Uterus (tissue), 3 donors: ENCODE measurements at regions not wholly inside any gene's neighbourhood (a gene's known extent, or its start where the extent isn't known, plus 50 kb on each side); places are given as distances from the start of the nearest gene placed in this dataset.

Experiments
- DNase-seq, 2 donors: peaks; one replicate each; pipeline ENCODE4 v3.0.0-alpha.2; 2019 to 2020
- H3K27ac ChIP-seq, 2 donors: fragments of 200-600 bp; sonication (generic); 1 replicate in 1 of 2; 2 replicates in 1 of 2; pipeline ENCODE4 v1.5.1; 2016 to 2018
- H3K27me3 ChIP-seq, 2 donors: fragments of 200-600 bp; sonication (generic); one replicate each; pipeline ENCODE4 v1.5.1; 2018 to 2019; ENCODE audit warnings: control low read depth in 1 of 2
- H3K36me3 ChIP-seq, 2 donors: fragments of 200-600 bp; sonication (generic); one replicate each; pipeline ENCODE4 v1.5.1; 2019; ENCODE audit warnings: control low read depth in 1 of 2
- H3K4me1 ChIP-seq, 2 donors: fragments of 200-600 bp; sonication (generic); one replicate each; pipeline ENCODE4 v1.5.1; 2018 to 2019; ENCODE audit warnings: control low read depth in 1 of 2
- H3K4me3 ChIP-seq, 2 donors: fragments of 200-600 bp; sonication (generic); 1 replicate in 1 of 2; 2 replicates in 1 of 2; pipeline ENCODE4 v1.5.1; 2018 to 2019; ENCODE audit warnings: mild to moderate bottlenecking in 1 of 2
- H3K9me3 ChIP-seq, 2 donors: fragments of 200-600 bp; sonication (generic); one replicate each; pipeline ENCODE4 v1.5.1; 2019; ENCODE audit warnings: control low read depth in 1 of 2
- CTCF ChIP-seq, 4 experiments: fragments of 200-600 bp in 2 of 4; fragments of 450-650 bp in 2 of 4; sonication (generic) in 2 of 4; IDR thresholded peaks; one replicate each; pipeline ENCODE4 v1.5.1; 2016 to 2019; ENCODE audit warnings: antibody characterized with exemption in 4 of 4, mild to moderate bottlenecking in 2 of 4, moderate library complexity in 1 of 4
- POLR2A ChIP-seq, 2 donors: fragments of 450-650 bp; IDR thresholded peaks; one replicate each; pipeline ENCODE4 v1.6.1; 2016; ENCODE audit warnings: antibody characterized with exemption in 2 of 2, mild to moderate bottlenecking in 1 of 2, moderate library complexity in 1 of 2
- intact Hi-C: fragments of 100-400 bp; cut with DNase I; formaldehyde crosslinking; loops from one replicate; pipeline ENCODE4 v1.15.1; 2023; ENCODE audit warnings: low total_unique reads
- donor health status: DM: yes; HTN: yes; CAD: no.

- Histone ChIP-seq H3K27me3 (no peaks in the 10 kb centered on the region), H3K4me3 (no peak overlapping the region), H3K36me3 (no peaks in the 10 kb centered on the region), H3K9me3 (no peaks in the 10 kb centered on the region), H3K4me1 (no peaks in the 10 kb centered on the region), H3K27ac (no peak overlapping the region)
- intact Hi-C loops: no loop called here
- no peak for DNase-seq
- TF ChIP-seq POLR2A (IDR thresholded peaks at IDR 0.05) (no peak), CTCF (IDR thresholded peaks at IDR 0.05) (no peak)
Observed at GRCh38 chr6:87897013-87897412, 150.6 kb upstream of the SPACA1 start.

- no peaks in the 10 kb centered on the region for H3K27me3 ChIP-seq
- no peak for DNase-seq
- no peak overlapping the region for H3K4me3 ChIP-seq
- H3K36me3 ChIP-seq: no peaks in the 10 kb centered on the region
- no peaks in the 10 kb centered on the region for H3K9me3 ChIP-seq
- no peaks in the 10 kb centered on the region for H3K4me1 ChIP-seq
- no peak overlapping the region for H3K27ac ChIP-seq
- intact Hi-C loops: no loop called here
- TF ChIP-seq CTCF (IDR thresholded peaks at IDR 0.05) (no peak), POLR2A (IDR thresholded peaks at IDR 0.05) (no peak)
Observed at GRCh38 chr6:87887266-87887665, 160.4 kb upstream of the SPACA1 start.

GRCh38 chr6:87884203-87884602 is 163.4 kb upstream of the SPACA1 start:
- Histone ChIP-seq H3K27me3 (no peaks in the 10 kb centered on the region), H3K9me3 (no peaks in the 10 kb centered on the region), H3K4me3 (no peak overlapping the region), H3K4me1 (no peaks in the 10 kb centered on the region), H3K36me3 (no peaks in the 10 kb centered on the region), H3K27ac (no peak overlapping the region)
- no peak for DNase-seq
- intact Hi-C loops: no loop called here
- TF ChIP-seq CTCF (IDR thresholded peaks at IDR 0.05) (no peak), POLR2A (IDR thresholded peaks at IDR 0.05) (no peak)

GRCh38 chr6:87881342-87881895 is 166.2 kb upstream of the SPACA1 start:
- Histone ChIP-seq H3K4me1 (no peaks in the 10 kb centered on the region), H3K4me3 (no peak overlapping the region), H3K27me3 (no peaks in the 10 kb centered on the region), H3K36me3 (no peaks in the 10 kb centered on the region), H3K9me3 (no peaks in the 10 kb centered on the region), H3K27ac (no peak overlapping the region)
- intact Hi-C loops: no loop called here
- TF ChIP-seq POLR2A (IDR thresholded peaks at IDR 0.05): no peak
- TF ChIP-seq CTCF (IDR thresholded peaks at IDR 0.05): no peak
- no peak for DNase-seq

GRCh38 chr6:87879132-87879861 is 168.3 kb upstream of the SPACA1 start:
- no peak for DNase-seq
- no peak for TF ChIP-seq CTCF (IDR thresholded peaks at IDR 0.05)
- TF ChIP-seq POLR2A (IDR thresholded peaks at IDR 0.05): no peak
- H3K27ac ChIP-seq: no peak overlapping the region
- H3K4me3 ChIP-seq: no peak overlapping the region
- H3K27me3 ChIP-seq: no peaks in the 10 kb centered on the region
- H3K36me3 ChIP-seq: no peaks in the 10 kb centered on the region
- H3K9me3 ChIP-seq: no peaks in the 10 kb centered on the region
- intact Hi-C loops: no loop called here
- H3K4me1 ChIP-seq: no peaks in the 10 kb centered on the region
